ENCODE measurements at regions not wholly inside any gene's neighbourhood (a gene's known extent, or its start where the extent isn't known, plus 50 kb on each side); places are given as distances from the start of the nearest gene placed in this dataset.

GRCh38 chr5:143494595-143494994, 91.1 kb upstream of the NR3C1 start (continued):
- TF ChIP-seq, protein P1, sequence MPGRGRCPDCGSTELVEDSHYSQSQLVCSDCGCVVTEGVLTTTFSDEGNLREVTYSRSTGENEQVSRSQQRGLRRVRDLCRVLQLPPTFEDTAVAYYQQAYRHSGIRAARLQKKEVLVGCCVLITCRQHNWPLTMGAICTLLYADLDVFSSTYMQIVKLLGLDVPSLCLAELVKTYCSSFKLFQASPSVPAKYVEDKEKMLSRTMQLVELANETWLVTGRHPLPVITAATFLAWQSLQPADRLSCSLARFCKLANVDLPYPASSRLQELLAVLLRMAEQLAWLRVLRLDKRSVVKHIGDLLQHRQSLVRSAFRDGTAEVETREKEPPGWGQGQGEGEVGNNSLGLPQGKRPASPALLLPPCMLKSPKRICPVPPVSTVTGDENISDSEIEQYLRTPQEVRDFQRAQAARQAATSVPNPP (IDR thresholded peaks at IDR 0.05; ENCODE audit: borderline replicate concordance, insufficient read depth, insufficient read length): no peak
- TF ChIP-seq, protein P2, sequence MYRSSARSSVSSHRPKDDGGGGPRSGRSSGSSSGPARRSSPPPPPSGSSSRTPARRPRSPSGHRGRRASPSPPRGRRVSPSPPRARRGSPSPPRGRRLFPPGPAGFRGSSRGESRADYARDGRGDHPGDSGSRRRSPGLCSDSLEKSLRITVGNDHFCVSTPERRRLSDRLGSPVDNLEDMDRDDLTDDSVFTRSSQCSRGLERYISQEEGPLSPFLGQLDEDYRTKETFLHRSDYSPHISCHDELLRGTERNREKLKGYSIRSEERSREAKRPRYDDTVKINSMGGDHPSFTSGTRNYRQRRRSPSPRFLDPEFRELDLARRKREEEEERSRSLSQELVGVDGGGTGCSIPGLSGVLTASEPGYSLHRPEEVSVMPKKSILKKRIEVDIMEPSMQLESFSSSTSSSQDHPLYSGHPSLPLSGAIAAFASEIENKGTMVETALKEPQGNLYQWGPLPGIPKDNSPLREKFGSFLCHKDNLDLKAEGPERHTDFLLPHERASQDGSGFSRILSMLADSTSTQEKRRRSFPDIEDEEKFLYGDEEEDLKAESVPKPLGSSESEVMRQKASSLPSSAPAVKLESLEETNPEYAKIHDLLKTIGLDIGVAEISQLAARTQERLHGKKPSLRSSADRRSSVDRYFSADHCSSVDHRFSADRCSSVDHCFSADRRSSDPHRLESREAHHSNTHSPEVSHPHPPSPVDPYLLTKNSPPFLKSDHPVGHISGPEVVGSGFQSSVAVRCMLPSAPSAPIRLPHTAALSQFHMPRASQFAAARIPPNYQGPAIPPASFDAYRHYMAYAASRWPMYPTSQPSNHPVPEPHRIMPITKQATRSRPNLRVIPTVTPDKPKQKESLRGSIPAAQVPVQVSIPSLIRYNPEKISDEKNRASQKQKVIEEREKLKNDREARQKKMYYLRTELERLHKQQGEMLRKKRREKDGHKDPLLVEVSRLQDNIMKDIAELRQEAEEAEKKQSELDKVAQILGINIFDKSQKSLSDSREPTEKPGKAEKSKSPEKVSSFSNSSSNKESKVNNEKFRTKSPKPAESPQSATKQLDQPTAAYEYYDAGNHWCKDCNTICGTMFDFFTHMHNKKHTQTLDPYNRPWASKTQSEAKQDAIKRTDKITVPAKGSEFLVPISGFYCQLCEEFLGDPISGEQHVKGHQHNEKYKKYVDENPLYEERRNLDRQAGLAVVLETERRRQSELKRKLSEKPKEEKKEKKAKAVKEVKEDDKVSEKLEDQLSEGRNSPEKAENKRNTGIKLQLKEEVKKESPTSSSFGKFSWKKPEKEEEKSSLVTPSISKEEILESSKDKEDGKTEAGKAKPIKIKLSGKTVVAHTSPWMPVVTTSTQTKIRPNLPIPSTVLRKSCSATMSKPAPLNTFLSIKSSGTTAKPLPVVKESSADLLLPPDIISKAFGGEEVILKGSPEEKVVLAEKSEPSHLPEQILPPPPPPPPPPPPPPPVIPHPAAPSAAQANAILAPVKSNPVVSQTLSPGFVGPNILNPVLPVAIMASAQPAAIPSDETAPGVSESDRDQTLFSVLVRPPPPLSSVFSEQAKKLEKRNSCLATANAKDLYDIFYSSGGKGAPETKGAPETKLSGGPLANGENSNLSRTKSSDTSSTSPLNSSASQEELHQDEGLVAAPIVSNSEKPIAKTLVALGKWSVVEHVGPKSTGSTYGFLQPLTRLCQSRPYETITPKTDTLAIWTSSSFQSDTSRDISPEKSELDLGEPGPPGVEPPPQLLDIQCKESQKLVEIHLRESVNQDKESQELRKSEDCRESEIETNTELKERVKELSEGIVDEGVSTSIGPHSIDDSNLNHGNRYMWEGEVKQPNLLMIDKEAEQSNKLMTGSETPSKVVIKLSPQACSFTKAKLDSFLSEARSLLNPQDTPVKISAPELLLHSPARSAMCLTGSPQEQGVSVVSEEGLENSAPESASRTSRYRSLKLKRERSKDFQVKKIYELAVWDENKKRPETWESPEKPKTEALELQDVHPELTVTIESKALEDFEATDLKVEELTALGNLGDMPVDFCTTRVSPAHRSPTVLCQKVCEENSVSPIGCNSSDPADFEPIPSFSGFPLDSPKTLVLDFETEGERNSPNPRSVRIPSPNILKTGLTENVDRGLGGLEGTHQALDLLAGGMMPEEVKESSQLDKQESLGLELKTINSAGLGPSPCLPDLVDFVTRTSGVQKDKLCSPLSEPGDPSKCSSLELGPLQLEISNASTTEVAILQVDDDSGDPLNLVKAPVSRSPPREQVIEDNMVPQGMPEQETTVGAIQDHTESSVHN (IDR thresholded peaks at IDR 0.05; ENCODE audit: borderline replicate concordance in 1 of 2, low read depth in 1 of 2): no peak
- no peak for TF ChIP-seq KDM5B (IDR thresholded peaks at IDR 0.05; ENCODE audit: insufficient replicate concordance, low read depth, low read length)
- TF ChIP-seq TAF7 (tag; IDR thresholded peaks at IDR 0.05): no peak

All from K562 (cell line).